GM12875 (cell line): ENCODE measurements at regions not wholly inside any gene's neighbourhood (a gene's known extent, or its start where the extent isn't known, plus 50 kb on each side); places are given as distances from the start of the nearest gene placed in this dataset.
"Not testable (repeated sequence)": the region's sequence is repeated elsewhere in the genome, so short reads cannot be mapped to it uniquely, and the experiment has no call there.

Experiments
- H3K4me3 ChIP-seq: one replicate; pipeline ENCODE4 v1.5.1; 2011; ENCODE audit warnings: low read depth, low read length, control low read depth
- CTCF ChIP-seq: IDR thresholded peaks from 2 replicates; pipeline ENCODE4 v1.5.1; 2011; ENCODE audit warnings: low read depth, mild to moderate bottlenecking, control low read depth, inconsistent platforms, low read length, moderate library complexity, borderline replicate concordance; ENCODE audit not compliant: insufficient read depth

DNA sequence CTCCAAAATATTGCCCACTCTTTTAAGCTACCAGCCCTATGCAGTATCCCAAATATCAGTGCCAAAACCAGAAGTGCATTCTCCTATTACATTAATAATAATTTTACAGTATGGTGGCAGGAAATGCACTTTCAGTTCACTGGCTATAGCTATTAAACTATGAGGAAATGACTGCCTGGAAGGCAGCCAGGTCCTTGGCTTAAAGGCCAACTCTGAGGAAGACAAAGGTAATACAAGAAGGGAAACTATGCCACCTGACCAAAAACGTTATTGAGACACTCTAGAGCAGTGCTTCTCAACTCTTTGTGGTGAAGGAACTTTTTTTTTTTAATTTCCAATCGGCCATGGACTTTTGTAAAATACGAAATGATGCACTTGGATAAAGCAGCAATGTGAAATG lies 133.6 kb upstream of the VAMP7 start:
- no peak overlapping the region for H3K4me3 ChIP-seq

DNA sequence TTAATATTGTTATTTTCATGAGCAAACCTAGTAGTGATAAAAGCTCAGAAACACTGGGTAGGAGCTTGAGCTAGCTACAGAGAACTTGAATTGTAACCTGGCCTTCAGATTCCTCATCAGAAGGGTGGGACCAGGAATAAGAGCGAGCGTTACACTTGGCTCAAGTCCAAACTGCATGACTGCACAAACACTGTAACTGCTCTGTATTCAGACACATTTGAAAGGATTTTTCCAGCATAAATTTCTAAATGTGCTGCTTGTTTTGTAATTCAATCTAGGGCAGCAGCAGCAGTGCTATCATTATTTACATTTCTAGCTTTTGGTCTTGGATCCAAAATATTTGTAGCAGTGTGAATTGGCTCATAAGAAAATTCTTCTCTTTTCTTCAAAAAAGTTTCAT lies 133.0 kb upstream of the TMLHE start:
- no peak for TF ChIP-seq CTCF
- H3K4me3 ChIP-seq = no peak overlapping the region

More for the DNA sequence above, 133.6 kb upstream of the VAMP7 start:
- TF ChIP-seq CTCF = no peak

- H3K4me3 ChIP-seq = no peak overlapping the region
- no peak for TF ChIP-seq CTCF
These were observed 131.8 kb upstream of the TMLHE start for GRCh38 chrX:155744534-155744933.

GRCh38 chrX:155728335-155728734 lies 115.6 kb upstream of the TMLHE start:
- H3K4me3 ChIP-seq = not testable (repeated sequence)

DNA sequence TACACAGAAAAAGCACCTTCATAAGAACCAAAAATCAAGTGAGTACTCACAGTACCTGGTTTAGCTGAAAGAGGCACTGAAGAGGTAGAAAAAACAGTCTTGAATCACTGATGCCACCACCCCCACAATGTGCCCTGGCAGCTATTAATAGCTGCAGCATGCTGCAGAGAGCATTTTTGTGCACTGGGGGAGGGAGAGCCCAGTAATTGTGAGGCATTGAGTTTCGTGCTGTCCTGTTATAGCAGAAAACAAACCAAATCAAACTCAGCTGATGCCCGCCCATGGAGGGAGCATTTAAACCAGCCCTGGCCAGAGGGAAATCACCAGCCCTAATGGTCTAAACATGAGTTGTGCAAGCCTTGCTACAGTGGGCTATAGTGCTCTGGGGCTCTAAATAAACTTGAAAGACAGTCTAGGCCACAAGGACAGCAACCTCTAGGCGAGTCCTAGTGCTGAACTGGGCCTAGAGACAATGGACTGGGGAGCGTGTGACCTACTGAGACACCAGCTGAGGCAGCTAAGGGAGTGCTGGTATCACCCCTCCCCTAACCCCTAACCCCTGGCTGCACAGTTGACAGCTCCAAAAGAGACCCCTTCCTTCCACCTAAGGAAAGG lies 106.3 kb upstream of the TMLHE start:
- no peak overlapping the region for H3K4me3 ChIP-seq

DNA sequence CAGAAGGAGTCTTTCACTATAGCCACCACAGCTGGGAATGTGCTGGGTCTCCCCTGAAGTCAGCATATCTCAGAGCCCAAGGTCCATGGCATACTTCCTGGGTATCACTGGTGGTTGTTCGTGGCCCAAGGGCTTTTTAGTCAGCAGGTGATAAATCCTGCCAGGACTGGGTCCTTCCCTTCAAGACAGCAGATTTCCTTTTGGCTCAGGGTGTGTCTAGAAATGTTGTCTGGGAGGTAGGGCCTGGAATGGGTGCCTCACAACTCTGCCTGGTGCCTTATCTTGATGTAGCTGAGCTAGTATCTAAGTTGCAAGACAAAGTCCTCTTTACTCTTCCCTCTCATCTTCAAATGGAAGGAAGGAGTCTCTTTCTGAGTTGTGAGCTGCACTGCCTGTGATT lies 102.4 kb upstream of the TMLHE start:
- TF ChIP-seq CTCF = no peak

More for the DNA sequence above, 106.3 kb upstream of the TMLHE start:
- no peak for TF ChIP-seq CTCF

GRCh38 chrX:155695419-155695818 lies 82.7 kb upstream of the TMLHE start:
- no peak overlapping the region for H3K4me3 ChIP-seq
- no peak for TF ChIP-seq CTCF

More for the DNA sequence above, 102.4 kb upstream of the TMLHE start:
- no peak overlapping the region for H3K4me3 ChIP-seq

DNA sequence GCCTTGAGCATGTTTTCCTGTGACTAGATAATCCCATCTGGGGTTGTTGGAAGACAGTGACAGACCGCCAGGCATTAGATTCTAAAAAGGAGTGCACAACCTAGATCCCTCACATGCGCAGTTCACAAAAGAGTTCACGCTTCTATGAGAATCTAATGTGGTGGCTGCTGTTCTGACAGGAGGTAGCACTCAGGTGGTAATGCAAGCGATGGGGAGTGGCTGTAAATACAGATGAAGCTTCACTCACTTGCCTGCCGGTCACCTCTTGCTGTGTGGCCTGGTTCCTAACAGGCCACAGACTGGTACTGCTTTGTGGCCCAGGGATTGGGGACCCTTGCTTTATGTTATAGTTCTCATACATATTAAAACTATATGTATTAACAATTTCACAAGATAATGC lies 81.9 kb upstream of the TMLHE start:
- no peak overlapping the region for H3K4me3 ChIP-seq
- TF ChIP-seq CTCF = no peak
